ENCODE measurements at regions not wholly inside any gene's neighbourhood (a gene's known extent, or its start where the extent isn't known, plus 50 kb on each side); places are given as distances from the start of the nearest gene placed in this dataset.
A peak's percentile ranks its signal among the peaks of the same experiment; 100 is the strongest.

DNA sequence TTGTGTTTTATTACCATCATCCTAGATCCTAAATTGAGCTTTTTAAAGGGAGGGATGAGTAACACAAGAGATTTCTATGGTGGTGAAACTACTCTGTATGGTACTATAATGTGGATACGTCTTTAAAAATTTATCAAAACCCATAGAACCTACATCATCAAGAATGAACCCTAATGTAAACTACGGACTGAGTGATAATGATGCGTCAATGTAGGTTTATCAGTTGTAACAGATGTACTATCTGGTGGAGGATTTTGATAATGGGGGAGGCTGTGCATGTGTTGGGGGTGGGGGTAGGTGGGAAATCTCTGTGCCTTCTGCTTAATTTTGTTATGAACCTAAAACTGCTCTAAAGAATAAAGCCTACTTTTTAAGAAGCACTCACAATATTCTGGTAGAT lies 724.1 kb upstream of the SOX9 start:
- DNase-seq (ENCODE audit: low read depth): no peak
- TF ChIP-seq, protein P1, sequence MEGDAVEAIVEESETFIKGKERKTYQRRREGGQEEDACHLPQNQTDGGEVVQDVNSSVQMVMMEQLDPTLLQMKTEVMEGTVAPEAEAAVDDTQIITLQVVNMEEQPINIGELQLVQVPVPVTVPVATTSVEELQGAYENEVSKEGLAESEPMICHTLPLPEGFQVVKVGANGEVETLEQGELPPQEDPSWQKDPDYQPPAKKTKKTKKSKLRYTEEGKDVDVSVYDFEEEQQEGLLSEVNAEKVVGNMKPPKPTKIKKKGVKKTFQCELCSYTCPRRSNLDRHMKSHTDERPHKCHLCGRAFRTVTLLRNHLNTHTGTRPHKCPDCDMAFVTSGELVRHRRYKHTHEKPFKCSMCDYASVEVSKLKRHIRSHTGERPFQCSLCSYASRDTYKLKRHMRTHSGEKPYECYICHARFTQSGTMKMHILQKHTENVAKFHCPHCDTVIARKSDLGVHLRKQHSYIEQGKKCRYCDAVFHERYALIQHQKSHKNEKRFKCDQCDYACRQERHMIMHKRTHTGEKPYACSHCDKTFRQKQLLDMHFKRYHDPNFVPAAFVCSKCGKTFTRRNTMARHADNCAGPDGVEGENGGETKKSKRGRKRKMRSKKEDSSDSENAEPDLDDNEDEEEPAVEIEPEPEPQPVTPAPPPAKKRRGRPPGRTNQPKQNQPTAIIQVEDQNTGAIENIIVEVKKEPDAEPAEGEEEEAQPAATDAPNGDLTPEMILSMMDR (IDR thresholded peaks at IDR 0.05; ENCODE audit: insufficient read depth, low read depth, low read length, missing control alignments): no peak
- no peak overlapping the region for H3K4me3 ChIP-seq (ENCODE audit: low read length)

DNA sequence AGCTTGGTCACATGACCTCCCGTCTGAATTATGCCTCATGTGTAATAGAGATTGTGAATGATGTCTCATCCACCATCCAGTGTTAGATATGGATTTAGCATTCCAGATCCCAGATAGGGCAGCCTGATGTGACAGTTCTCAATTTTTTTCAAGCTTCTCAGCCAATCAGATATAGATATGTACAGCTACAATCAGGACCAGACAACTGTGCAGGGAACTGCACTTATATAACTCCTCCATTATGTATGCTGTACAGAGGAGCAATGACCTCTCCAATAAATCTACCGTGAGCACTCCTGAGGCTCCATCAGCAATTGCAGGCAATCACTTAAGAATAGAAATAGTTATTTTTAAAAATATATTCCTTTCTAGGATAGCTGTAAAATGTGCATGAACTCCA lies 722.8 kb upstream of the SOX9 start:
- TF ChIP-seq, protein P1 (IDR thresholded peaks at IDR 0.05; ENCODE audit: insufficient read depth, low read depth, low read length, missing control alignments): no peak
- H3K4me3 ChIP-seq (ENCODE audit: low read length): no peak overlapping the region
- no peak for DNase-seq (ENCODE audit: low read depth)

DNA sequence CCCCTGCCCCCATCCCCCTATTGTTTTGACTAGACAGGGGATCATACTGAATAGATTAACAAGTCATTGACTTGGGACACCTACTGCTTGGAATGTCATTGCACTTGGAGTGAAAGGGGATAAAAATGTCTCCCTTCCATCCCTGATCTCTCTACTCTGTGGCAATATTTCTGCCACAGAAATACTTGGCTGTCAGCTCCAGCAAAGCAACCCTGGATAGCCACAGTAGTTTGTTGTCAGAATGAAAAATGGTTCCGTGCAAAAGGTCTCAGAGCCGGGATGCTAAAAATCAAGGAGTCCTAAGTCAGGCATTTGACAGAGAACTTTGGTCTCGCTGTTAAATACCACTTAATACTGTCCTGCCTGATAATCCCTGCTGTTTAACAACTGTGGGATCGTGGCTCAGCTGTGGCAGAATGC lies 722.0 kb upstream of the SOX9 start:
- no peak for DNase-seq (ENCODE audit: low read depth)
- TF ChIP-seq, protein P1 (IDR thresholded peaks at IDR 0.05; ENCODE audit: insufficient read depth, low read depth, low read length, missing control alignments): no peak
- no peak overlapping the region for H3K4me3 ChIP-seq (ENCODE audit: low read length)

DNA sequence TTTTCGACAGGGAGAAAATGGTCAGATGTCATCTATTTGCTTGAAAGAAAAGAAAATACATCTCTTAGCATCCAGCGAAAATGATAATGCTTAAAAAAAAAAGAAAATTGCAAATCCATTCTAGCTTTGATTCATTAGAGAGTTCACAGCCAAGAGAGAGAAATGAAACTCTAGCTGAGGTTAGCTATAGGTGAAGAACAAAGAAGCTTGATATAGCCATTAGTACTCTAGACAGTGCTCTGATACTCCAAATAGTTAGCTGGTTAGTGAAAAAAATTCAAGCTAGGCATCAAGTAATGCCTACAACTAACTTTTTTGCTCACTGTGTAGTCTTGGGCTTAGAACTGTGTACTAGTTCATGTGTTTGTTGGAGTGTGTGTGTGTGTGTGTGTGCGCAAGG lies 721.6 kb upstream of the SOX9 start:
- TF ChIP-seq, protein P1 (IDR thresholded peaks at IDR 0.05; ENCODE audit: insufficient read depth, low read depth, low read length, missing control alignments): no peak
- H3K4me3 ChIP-seq (ENCODE audit: low read length): no peak overlapping the region
- DNase-seq (ENCODE audit: low read depth): no peak

DNA sequence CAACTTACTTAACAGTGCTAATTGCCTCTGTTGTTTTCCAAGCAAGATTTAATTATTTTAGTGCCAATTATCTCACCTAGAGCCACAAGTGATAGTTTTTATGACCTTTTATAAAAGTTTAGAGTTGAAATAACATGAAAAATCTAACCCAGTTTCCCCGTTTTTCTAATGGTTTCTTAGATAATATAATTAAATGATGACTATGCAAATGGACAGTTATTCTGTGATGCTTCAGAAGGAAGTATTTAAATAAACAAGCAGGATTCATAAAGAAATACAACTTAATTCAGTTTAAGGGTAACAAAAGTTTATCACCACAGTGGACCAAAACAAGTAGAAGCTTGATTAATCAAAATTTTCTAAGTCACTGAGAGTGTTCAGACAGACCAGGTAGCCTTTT lies 721.2 kb upstream of the SOX9 start:
- H3K4me3 ChIP-seq (ENCODE audit: low read length): no peak overlapping the region
- TF ChIP-seq, protein P1 (IDR thresholded peaks at IDR 0.05; ENCODE audit: insufficient read depth, low read depth, low read length, missing control alignments): no peak
- DNase-seq (ENCODE audit: low read depth): no peak

DNA sequence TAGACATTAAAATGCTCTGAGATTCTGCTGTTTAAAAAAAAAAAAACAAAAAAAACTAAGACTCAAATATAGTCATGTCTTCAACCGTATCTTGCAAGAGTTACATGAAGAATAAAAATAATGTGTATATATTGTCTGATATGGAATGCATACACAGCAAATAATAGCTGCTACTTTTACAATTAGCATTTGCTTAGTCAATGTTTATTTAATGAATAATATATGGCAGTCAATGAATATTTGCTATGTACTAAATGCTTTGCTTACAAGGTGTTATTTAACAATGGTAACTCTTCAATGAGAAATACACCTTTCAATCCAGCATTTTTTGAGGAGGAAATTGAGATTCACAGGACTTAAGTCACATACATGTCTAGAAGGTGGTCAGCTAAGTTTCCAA lies 718.8 kb upstream of the SOX9 start:
- TF ChIP-seq, protein P1 (IDR thresholded peaks at IDR 0.05; ENCODE audit: insufficient read depth, low read depth, low read length, missing control alignments): no peak
- DNase-seq (ENCODE audit: low read depth): peak; percentile 29
- no peak overlapping the region for H3K4me3 ChIP-seq (ENCODE audit: low read length)

DNA sequence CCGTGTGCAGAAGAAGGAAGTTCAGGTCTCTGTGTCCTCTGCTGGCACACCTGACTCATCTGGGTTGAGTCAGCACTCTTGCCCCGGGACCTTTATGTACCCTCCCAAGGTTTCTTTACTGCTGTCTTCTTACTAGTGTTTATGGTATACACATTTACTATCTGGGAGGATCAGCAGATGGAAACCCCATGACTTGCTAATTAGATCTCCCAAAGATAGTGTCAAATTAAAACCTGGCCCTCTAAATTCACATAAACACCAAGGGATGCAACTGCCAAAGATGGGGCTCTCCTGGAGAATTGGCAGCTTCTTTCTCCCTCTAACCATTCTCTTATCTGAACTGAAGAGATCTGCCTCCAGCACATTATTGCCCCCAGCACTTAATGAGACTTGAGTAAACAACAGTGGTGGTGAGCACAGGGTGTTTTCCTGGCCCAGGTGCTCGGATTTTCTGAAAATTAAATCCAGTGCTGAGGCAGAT lies 718.1 kb upstream of the SOX9 start:
- H3K4me3 ChIP-seq (ENCODE audit: low read length): no peak overlapping the region
- peak; percentile 91 for DNase-seq (ENCODE audit: low read depth)
- TF ChIP-seq, protein P1 (IDR thresholded peaks at IDR 0.05; ENCODE audit: insufficient read depth, low read depth, low read length, missing control alignments): no peak
